ENCODE measurements at regions not wholly inside any gene's neighbourhood (a gene's known extent, or its start where the extent isn't known, plus 50 kb on each side); places are given as distances from the start of the nearest gene placed in this dataset.

DNA sequence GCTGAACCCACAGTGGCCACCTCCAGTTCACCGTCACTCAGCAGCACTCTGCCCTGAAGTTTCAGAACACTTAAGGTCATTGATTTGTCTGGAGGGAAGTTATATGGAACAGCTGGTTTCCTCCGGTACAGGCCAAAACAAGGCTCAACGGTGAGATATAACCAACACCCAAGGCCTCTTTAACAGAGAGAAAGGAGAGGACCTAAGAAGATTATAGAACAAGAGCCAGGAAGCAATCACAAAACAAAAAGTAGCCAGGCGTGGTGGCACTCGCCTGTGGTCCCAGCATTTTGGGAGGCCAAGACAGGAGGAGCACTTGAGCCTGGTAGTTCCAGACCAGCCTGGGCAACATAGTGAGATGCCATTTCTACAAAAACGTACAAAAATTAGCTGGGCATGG is 290.7 kb downstream of the SKIDA1 start:
- no peak for DNase-seq (ENCODE audit: extremely low read depth, low read depth)
- TF ChIP-seq, protein P1, sequence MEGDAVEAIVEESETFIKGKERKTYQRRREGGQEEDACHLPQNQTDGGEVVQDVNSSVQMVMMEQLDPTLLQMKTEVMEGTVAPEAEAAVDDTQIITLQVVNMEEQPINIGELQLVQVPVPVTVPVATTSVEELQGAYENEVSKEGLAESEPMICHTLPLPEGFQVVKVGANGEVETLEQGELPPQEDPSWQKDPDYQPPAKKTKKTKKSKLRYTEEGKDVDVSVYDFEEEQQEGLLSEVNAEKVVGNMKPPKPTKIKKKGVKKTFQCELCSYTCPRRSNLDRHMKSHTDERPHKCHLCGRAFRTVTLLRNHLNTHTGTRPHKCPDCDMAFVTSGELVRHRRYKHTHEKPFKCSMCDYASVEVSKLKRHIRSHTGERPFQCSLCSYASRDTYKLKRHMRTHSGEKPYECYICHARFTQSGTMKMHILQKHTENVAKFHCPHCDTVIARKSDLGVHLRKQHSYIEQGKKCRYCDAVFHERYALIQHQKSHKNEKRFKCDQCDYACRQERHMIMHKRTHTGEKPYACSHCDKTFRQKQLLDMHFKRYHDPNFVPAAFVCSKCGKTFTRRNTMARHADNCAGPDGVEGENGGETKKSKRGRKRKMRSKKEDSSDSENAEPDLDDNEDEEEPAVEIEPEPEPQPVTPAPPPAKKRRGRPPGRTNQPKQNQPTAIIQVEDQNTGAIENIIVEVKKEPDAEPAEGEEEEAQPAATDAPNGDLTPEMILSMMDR (IDR thresholded peaks at IDR 0.05; ENCODE audit: low read depth, low read length) = no peak

DNA sequence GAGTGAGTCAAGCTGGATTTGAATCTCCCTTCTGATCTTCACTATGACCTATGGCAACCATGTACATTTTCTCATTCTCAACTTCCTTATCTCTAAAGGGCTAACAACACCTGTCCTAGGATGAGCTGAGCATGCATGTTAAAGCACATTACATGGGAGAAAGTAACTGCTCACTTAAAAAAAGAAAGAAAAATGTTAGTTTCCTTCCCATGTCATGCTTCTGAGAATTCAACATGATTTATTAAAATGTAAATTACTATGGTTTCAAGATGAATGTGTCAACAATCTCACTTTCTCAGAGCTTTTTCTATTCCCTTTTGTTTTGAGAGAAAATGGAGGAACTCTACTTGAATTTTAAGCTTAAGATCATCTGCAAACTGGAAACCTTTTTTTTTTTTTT is 295.3 kb downstream of the SKIDA1 start:
- TF ChIP-seq, protein P1 (IDR thresholded peaks at IDR 0.05; ENCODE audit: low read depth, low read length) = no peak
- no peak for DNase-seq (ENCODE audit: extremely low read depth, low read depth)

GRCh38 chr10:21217748-21218367 is 307.6 kb downstream of the SKIDA1 start:
- TF ChIP-seq, protein P1 (IDR thresholded peaks at IDR 0.05; ENCODE audit: low read depth, low read length) = no peak
- no peak for DNase-seq (ENCODE audit: extremely low read depth, low read depth)

DNA sequence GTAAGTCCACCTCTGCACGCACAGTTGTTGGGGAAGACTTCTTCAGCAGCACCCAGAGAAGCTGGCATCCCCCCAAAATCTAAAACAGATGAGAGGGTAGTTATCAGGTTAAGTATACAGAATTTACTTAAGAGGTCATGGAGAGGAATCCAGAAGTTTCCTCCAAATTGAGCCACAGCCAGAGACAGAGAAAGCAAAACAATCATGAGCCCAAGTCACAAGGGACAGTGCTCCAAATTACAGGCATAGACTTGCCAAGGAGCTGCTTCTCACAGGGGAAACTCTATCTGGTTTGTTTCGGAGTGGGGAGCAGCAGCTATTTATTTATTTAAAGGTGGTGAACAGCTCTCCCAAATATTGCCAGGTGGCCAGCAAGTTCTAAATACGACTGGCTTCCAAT is 308.4 kb downstream of the SKIDA1 start:
- TF ChIP-seq, protein P1 (IDR thresholded peaks at IDR 0.05; ENCODE audit: low read depth, low read length) = no peak
- DNase-seq (ENCODE audit: extremely low read depth, low read depth) = no peak

DNA sequence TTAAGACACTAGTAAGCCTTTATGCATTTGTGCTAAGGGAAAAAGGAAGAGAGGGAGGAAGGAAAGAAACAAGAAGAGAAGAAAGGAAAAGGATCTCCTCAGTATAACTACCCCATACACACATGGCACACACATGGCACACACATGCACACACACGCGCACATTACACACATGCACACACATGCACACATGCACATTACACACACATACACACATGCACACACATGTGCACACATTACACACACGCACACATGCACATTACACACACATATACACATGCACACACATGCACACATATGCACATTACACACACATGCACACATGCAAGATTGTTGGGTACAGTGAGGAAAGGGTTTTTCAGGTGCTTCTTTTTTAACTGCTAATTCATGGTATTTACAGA is 311.2 kb downstream of the SKIDA1 start:
- no peak for DNase-seq (ENCODE audit: extremely low read depth, low read depth)
- TF ChIP-seq, protein P1 (IDR thresholded peaks at IDR 0.05; ENCODE audit: low read depth, low read length) = no peak

DNA sequence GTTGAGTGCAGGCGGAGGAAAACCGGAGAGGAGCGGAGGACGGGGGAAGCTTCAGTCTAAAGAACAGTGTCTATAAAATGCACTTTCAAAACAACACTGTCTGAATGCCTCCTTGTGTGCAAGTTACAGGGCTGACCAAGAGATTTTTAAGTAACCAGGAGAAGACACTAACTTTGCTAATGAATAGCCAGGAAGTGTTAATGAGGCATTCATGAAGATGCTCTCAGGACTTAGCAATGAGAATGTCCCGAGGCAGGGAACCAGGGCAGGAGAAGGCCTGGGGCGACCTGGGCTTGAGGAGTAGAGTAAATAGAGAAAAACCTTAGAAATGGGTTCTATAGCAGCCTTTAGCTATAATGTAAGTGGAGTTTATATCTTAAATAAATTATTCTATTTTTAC is 312.1 kb downstream of the SKIDA1 start:
- no peak for DNase-seq (ENCODE audit: extremely low read depth, low read depth)
- TF ChIP-seq, protein P1 (IDR thresholded peaks at IDR 0.05; ENCODE audit: low read depth, low read length) = no peak

DNA sequence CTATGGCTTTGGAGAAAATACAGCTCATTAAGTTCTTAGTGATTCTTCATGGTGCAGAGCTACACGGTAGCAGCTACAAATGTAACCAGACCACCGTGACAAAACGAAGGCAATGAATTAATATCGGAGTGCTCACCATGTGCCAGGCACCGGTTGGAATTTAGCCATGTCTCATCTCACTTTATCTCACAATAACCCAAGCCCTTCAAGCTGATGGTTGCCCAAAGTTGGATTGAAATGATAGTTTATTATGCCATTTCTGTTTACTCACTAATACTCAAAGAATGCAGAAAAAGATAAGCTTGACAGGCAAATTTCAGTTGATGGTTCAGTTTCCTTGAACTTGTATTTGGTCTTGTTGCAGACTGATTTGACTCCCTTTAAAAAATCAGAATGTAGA is 312.6 kb downstream of the SKIDA1 start:
- TF ChIP-seq, protein P1 (IDR thresholded peaks at IDR 0.05; ENCODE audit: low read depth, low read length) = no peak
- no peak for DNase-seq (ENCODE audit: extremely low read depth, low read depth)
